Neural crest cell (in vitro differentiated cells): ENCODE measurements at regions not wholly inside any gene's neighbourhood (a gene's known extent, or its start where the extent isn't known, plus 50 kb on each side); places are given as distances from the start of the nearest gene placed in this dataset.

Source experiments
- DNase-seq: peaks from one replicate; pipeline ENCODE4 v3.0.0; 2021; ENCODE audit warnings: low read depth, mixed read lengths, low spot score
- H3K27ac Mint-ChIP-seq: one replicate; pipeline ENCODE4 v1.8.0; 2021; ENCODE audit warnings: mild to moderate bottlenecking, mixed read lengths; ENCODE audit not compliant: unreplicated experiment
- H3K27me3 Mint-ChIP-seq: 2 replicates; pipeline ENCODE4 v1.8.0; 2021; ENCODE audit warnings: low read depth, mild to moderate bottlenecking, mixed read lengths
- H3K36me3 Mint-ChIP-seq: 2 replicates; pipeline ENCODE4 v1.8.0; 2021; ENCODE audit warnings: low read depth, mild to moderate bottlenecking, mixed read lengths
- H3K4me1 Mint-ChIP-seq: 2 replicates; pipeline ENCODE4 v1.8.0; 2021; ENCODE audit warnings: mixed read lengths
- H3K4me3 Mint-ChIP-seq: one replicate; pipeline ENCODE4 v1.8.0; 2021; ENCODE audit warnings: mild to moderate bottlenecking, mixed read lengths
- H3K9me3 Mint-ChIP-seq: 2 replicates; pipeline ENCODE4 v1.8.0; 2021; ENCODE audit warnings: mixed read lengths
- TF ChIP-seq, protein P1 (sequence below): fragments of 200-600 bp; sonication (generic); conservative IDR thresholded peaks from 2 replicates; pipeline ENCODE4 v1.5.0; 2021; ENCODE audit warnings: antibody characterized with exemption, mild to moderate bottlenecking

DNA sequence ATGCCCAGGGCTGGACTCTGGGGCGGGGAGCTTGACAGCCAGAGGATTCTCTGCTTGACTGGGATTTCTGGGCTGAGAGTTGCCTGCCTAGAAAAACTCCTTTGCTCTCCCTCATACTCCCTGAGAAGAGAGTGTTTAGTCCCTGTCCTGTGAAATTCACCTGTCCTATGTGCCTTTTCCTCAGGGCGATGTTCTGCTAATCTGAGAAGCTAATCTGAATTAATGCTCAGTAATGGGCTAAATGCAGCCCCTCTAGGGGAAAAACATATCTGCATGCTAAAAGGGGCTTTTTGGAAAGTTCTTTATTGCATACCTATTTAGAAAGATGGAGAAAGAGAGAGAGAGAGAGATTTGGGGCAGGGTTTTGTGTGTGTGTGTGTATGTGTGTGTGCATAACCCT, 454.4 kb downstream of the GATA3 start:
- H3K4me1 Mint-ChIP-seq, result no peaks in the 10 kb centered on the region
- no peak overlapping the region for H3K27ac Mint-ChIP-seq
- TF ChIP-seq, protein P1, sequence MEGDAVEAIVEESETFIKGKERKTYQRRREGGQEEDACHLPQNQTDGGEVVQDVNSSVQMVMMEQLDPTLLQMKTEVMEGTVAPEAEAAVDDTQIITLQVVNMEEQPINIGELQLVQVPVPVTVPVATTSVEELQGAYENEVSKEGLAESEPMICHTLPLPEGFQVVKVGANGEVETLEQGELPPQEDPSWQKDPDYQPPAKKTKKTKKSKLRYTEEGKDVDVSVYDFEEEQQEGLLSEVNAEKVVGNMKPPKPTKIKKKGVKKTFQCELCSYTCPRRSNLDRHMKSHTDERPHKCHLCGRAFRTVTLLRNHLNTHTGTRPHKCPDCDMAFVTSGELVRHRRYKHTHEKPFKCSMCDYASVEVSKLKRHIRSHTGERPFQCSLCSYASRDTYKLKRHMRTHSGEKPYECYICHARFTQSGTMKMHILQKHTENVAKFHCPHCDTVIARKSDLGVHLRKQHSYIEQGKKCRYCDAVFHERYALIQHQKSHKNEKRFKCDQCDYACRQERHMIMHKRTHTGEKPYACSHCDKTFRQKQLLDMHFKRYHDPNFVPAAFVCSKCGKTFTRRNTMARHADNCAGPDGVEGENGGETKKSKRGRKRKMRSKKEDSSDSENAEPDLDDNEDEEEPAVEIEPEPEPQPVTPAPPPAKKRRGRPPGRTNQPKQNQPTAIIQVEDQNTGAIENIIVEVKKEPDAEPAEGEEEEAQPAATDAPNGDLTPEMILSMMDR, result no peak
- no peaks in the 10 kb centered on the region for H3K27me3 Mint-ChIP-seq
- no peak for DNase-seq
- no peaks in the 10 kb centered on the region for H3K36me3 Mint-ChIP-seq
- no peaks in the 10 kb centered on the region for H3K9me3 Mint-ChIP-seq
- H3K4me3 Mint-ChIP-seq, result no peak overlapping the region

DNA sequence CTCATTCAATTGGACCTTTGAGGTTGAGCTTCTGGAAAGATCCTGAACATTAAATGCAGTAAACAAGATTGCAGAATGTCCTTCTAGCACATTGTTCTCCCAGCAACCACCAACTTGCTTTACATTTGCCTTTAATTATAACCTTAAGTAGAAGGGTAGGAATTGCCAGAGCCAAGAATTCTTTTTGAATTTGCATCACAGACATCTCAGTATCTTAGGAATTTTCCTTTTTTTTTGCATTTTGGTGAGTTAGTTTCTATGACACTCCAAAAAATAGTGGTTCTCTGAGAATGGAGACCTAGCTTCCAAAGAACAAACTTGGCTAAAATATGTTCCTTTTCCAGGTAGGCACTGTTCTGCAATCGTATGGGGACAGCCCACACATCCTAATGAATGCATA, 456.0 kb downstream of the GATA3 start:
- no peaks in the 10 kb centered on the region for H3K4me1 Mint-ChIP-seq
- no peaks in the 10 kb centered on the region for H3K9me3 Mint-ChIP-seq
- H3K27me3 Mint-ChIP-seq, result no peaks in the 10 kb centered on the region
- no peak overlapping the region for H3K27ac Mint-ChIP-seq
- no peak for DNase-seq
- H3K36me3 Mint-ChIP-seq, result no peaks in the 10 kb centered on the region
- TF ChIP-seq, protein P1, result no peak
- no peak overlapping the region for H3K4me3 Mint-ChIP-seq

DNA sequence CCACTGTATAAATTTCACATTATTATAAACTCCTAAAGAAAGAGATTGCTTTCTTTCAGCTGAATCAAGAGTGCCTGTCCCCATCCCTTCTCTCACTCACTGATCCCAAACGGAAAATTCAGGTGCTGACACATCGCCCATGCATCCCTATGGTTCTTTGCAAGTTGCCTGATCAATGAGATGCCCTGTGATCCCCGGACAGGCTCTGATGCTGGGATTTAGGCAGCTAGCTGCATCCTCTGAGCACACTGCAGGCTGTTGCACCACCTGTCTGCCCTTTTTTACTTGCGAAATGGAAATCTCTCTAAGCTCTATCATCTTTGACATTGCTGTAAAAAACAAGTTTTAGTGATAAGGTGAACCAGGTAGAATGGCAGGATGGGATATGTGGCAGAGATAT, 456.5 kb downstream of the GATA3 start:
- no peak for DNase-seq

DNA sequence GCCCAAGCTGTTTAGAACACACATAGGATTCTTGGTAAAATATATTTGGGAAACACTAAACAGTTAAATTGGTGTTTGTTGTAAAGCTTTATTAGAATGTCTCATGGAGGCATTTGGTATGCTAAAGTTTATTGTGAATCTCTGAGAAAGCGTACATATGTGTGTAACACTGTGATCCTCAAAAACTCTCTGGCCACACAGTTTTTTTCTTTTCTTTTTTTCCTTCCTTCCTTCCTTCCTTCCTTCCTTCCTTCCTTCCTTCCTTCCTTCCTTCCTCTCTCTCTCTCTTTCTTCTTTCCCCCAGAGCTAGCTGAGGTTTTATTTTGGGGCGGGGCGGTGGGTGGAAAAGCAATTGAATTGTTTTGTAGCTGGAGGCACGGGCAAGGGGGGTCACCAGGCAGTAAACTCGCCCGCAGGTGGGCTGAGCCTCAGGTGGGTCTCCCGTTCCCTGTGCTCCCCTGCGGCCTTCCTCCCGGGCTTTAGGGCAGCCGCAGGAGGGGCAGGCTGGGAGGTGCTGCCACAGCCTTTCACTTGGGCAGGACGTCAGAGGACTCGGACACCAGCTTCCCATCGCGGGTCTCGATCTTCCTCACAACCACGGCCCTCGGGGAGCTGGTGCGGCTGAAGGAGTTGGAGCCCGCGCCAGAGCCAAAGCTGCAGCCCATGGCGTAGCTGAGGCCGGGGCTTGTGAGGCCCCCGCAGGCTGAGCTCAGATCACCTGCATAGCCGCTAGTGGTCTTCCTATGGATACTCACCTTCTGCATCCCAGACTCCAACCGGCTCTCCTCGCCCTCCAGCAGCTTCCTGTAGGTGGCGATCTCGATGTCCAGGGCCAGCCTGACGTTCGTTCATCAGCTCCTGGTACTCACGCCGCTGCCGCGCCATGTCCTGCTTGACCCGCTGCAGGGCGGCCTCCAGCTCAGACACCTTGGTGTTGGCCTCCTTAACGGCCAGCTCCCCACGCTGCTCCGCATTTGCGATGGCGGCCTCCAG, 459.0 kb downstream of the GATA3 start:
- Mint-ChIP-seq H3K9me3 (no peaks in the 10 kb centered on the region), H3K4me3 (no peak overlapping the region), H3K27ac (no peak overlapping the region), H3K36me3 (no peaks in the 10 kb centered on the region), H3K4me1 (peaks cover 8% of the 10 kb centered on the region), H3K27me3 (no peaks in the 10 kb centered on the region)
- TF ChIP-seq, protein P1, result no peak
- no peak for DNase-seq

More for the DNA sequence above, 456.5 kb downstream of the GATA3 start:
- Mint-ChIP-seq H3K36me3 (no peaks in the 10 kb centered on the region), H3K4me1 (no peaks in the 10 kb centered on the region), H3K27me3 (no peaks in the 10 kb centered on the region), H3K4me3 (no peak overlapping the region), H3K27ac (no peak overlapping the region), H3K9me3 (no peaks in the 10 kb centered on the region)
- TF ChIP-seq, protein P1, result no peak

DNA sequence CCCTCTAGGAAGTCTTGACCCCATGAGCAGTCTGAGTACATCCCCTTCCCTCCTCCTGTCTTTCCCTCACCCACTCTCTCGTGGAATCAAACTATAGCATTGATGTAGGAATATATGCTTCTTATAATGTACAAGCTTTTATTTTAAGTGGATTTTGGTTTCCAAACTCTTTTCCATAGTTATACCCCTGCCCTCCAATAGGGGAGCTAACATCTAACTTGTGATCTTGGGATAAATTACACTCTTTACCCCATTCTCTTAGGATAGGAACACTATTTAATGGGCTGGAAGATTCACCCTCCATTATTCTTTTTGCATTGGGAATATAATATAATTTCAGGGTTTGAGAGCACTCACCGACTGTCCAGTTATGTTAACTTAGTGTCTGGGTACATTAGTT, 465.9 kb downstream of the GATA3 start:
- H3K27me3 Mint-ChIP-seq, result peaks cover 12% of the 10 kb centered on the region
- H3K36me3 Mint-ChIP-seq, result no peaks in the 10 kb centered on the region
- H3K9me3 Mint-ChIP-seq, result no peaks in the 10 kb centered on the region
- peaks cover 8% of the 10 kb centered on the region for H3K4me1 Mint-ChIP-seq
- no peak overlapping the region for H3K27ac Mint-ChIP-seq
- no peak for DNase-seq
- no peak overlapping the region for H3K4me3 Mint-ChIP-seq
- TF ChIP-seq, protein P1, result peak; percentile 47
